ENCODE measurements at regions not wholly inside any gene's neighbourhood (a gene's known extent, or its start where the extent isn't known, plus 50 kb on each side); places are given as distances from the start of the nearest gene placed in this dataset.

DNA sequence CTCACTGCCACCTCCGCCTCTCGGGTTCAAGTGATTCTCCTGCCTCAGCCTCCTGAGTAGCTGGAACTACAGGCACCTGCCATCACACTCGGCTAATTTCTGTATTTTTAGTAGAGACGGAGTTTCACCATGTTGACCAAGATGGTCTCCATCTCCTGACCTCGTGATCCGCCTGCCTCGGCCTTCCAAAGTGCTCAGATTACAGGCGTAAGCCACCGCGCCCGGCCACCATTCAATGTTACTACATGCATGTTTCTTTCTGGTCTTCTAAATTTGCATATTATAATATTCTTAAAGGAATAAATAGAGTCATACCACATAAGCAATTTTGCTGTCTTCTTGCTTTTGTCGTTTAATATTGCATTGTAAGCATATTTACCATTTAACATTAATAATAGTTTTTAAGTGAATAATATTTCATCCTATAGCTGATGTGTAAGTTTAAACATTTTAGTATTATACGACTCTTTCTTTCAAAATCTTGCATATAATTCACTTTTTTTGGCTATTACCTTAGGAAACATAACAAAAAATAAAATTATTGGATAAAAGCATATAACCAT is 1270.4 kb downstream of the ADGRL3 start:
- TF ChIP-seq, protein P1, sequence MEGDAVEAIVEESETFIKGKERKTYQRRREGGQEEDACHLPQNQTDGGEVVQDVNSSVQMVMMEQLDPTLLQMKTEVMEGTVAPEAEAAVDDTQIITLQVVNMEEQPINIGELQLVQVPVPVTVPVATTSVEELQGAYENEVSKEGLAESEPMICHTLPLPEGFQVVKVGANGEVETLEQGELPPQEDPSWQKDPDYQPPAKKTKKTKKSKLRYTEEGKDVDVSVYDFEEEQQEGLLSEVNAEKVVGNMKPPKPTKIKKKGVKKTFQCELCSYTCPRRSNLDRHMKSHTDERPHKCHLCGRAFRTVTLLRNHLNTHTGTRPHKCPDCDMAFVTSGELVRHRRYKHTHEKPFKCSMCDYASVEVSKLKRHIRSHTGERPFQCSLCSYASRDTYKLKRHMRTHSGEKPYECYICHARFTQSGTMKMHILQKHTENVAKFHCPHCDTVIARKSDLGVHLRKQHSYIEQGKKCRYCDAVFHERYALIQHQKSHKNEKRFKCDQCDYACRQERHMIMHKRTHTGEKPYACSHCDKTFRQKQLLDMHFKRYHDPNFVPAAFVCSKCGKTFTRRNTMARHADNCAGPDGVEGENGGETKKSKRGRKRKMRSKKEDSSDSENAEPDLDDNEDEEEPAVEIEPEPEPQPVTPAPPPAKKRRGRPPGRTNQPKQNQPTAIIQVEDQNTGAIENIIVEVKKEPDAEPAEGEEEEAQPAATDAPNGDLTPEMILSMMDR (IDR thresholded peaks at IDR 0.05), result no peak
- TF ChIP-seq POLR2A (IDR thresholded peaks at IDR 0.05), result no peak

All from testis (tissue), 2 donors.